DOHH2 (cell line): ENCODE measurements at regions not wholly inside any gene's neighbourhood (a gene's known extent, or its start where the extent isn't known, plus 50 kb on each side); places are given as distances from the start of the nearest gene placed in this dataset.
"Not testable (repeated sequence)": the region's sequence is repeated elsewhere in the genome, so short reads cannot be mapped to it uniquely, and the experiment has no call there.

Experiments
- H3F3A ChIP-seq: fragments of 200-600 bp; sonication (generic), shearing (Covaris generic); 2 replicates; pipeline ENCODE4 v1.6.0; 2016; ENCODE audit warnings: antibody characterized with exemption, mild to moderate bottlenecking; ENCODE audit not compliant: control insufficient read depth, insufficient read depth
- H3K27ac ChIP-seq: fragments of 200-600 bp; sonication (generic); 2 replicates; pipeline ENCODE4 v1.5.1; 2014; ENCODE audit warnings: low read depth, mild to moderate bottlenecking, low read length, moderate library complexity
- H3K27me3 ChIP-seq: fragments of 200-600 bp; sonication (generic); 2 replicates; pipeline ENCODE4 v1.6.1; 2014; ENCODE audit warnings: mild to moderate bottlenecking, low read length, mixed read lengths; ENCODE audit not compliant: control insufficient read depth
- H3K36me3 ChIP-seq: fragments of 200-600 bp; sonication (generic); 2 replicates; pipeline ENCODE4 v1.6.1; 2014; ENCODE audit warnings: mild to moderate bottlenecking, low read length, moderate library complexity, mixed read lengths; ENCODE audit not compliant: control insufficient read depth
- H3K4me1 ChIP-seq: fragments of 200-600 bp; sonication (generic); 2 replicates; pipeline ENCODE4 v1.6.1; 2014; ENCODE audit warnings: mild to moderate bottlenecking, low read length, mixed read lengths; ENCODE audit not compliant: control insufficient read depth
- H3K4me2 ChIP-seq: fragments of 200-600 bp; sonication (generic); 2 replicates; pipeline ENCODE4 v1.6.0; 2014; ENCODE audit warnings: mild to moderate bottlenecking, low read length, moderate library complexity
- H3K4me3 ChIP-seq: fragments of 200-600 bp; sonication (generic); 2 replicates; pipeline ENCODE4 v1.5.1; 2014; ENCODE audit warnings: mild to moderate bottlenecking, low read length, mixed read lengths
- H3K79me2 ChIP-seq: fragments of 200-600 bp; sonication (generic); 2 replicates; pipeline ENCODE4 v1.6.1; 2014; ENCODE audit warnings: mild to moderate bottlenecking, low read length, mixed read lengths; ENCODE audit not compliant: control insufficient read depth
- H3K9me2 ChIP-seq: fragments of 200-600 bp; sonication (generic); replicated peaks from 2 replicates; pipeline ENCODE4 v1.6.1; 2014; ENCODE audit warnings: mild to moderate bottlenecking, low read length, mixed read lengths; ENCODE audit not compliant: control insufficient read depth
- H3K9me3 ChIP-seq: fragments of 200-600 bp; sonication (generic); 2 replicates; pipeline ENCODE4 v1.6.1; 2014; ENCODE audit warnings: antibody characterized with exemption, low read length, mixed read lengths; ENCODE audit not compliant: control insufficient read depth, insufficient read depth
- H4K20me1 ChIP-seq: fragments of 200-600 bp; sonication (generic); 2 replicates; pipeline ENCODE4 v1.6.0; 2014; ENCODE audit warnings: low read depth, mild to moderate bottlenecking, antibody characterized with exemption, low read length, moderate library complexity; ENCODE audit not compliant: control insufficient read depth, insufficient read depth
- EZH2phosphoT487 ChIP-seq: fragments of 200-600 bp; sonication (generic); IDR thresholded peaks from 2 replicates; pipeline ENCODE4 v1.6.1; 2017; ENCODE audit warnings: borderline replicate concordance, mild to moderate bottlenecking, antibody characterized with exemption, low read length, moderate library complexity, mixed read lengths
- TF ChIP-seq, protein P1 (sequence below): fragments of 200-600 bp; sonication (generic); IDR thresholded peaks from one replicate; pipeline ENCODE4 v1.5.1; 2014; ENCODE audit warnings: antibody characterized with exemption, mild to moderate bottlenecking, low read depth, low read length; ENCODE audit not compliant: poor library complexity, severe bottlenecking

DNA sequence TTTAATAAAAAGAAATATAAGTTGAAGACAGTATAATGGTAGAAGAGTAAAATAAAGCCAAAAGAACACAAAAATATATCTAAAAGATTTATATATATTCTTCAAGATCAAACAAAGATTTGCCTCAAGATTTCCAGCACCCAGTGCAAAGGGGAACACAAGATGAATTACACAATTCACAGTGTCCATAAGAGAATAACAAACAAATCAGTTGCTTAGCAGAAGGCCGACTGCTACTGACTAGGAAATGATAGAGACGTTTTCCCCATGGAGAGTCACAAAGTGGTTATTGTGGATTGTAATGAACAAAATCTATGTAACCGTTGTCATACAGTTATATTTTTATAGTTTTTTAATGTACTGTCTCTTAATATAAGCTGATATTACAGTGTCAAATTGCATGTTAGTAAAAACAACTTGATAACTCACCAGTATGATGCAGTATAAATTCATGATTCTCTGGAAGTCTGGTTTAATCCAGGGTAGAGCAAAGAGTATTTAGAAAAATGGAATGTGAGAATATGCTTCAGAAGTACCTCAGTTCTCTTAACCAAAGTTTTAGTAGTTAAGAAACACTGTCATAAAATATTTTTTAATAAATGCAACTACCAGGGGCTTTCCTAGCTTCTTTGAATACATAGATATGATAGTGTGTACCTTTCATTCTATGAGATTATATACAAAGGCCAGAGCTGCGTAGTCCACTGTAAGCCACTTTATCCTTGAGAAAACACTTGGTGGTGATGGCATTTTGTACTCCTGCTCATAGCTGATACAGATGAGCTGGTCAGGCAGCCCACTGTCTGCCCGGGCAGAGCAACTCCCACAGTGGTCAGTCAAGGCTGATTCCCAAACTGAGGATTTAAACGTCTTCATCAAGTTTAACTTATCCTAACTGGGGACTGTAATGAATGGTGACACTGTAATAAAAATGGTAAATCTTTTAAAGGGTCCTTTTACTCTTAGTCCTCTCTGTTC lies 180.5 kb upstream of the DTNA start:
- H3F3A ChIP-seq: no peaks in the 10 kb centered on the region
- H3K4me3 ChIP-seq: no peak overlapping the region
- H3K4me1 ChIP-seq: no peaks in the 10 kb centered on the region
- no peaks in the 10 kb centered on the region for H3K9me2 ChIP-seq
- H3K27ac ChIP-seq: no peak overlapping the region
- no peak overlapping the region for H3K4me2 ChIP-seq
- no peaks in the 10 kb centered on the region for H3K36me3 ChIP-seq
- TF ChIP-seq EZH2phosphoT487: no peak
- TF ChIP-seq, protein P1, sequence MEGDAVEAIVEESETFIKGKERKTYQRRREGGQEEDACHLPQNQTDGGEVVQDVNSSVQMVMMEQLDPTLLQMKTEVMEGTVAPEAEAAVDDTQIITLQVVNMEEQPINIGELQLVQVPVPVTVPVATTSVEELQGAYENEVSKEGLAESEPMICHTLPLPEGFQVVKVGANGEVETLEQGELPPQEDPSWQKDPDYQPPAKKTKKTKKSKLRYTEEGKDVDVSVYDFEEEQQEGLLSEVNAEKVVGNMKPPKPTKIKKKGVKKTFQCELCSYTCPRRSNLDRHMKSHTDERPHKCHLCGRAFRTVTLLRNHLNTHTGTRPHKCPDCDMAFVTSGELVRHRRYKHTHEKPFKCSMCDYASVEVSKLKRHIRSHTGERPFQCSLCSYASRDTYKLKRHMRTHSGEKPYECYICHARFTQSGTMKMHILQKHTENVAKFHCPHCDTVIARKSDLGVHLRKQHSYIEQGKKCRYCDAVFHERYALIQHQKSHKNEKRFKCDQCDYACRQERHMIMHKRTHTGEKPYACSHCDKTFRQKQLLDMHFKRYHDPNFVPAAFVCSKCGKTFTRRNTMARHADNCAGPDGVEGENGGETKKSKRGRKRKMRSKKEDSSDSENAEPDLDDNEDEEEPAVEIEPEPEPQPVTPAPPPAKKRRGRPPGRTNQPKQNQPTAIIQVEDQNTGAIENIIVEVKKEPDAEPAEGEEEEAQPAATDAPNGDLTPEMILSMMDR: no peak
- no peaks in the 10 kb centered on the region for H3K79me2 ChIP-seq
- no peaks in the 10 kb centered on the region for H4K20me1 ChIP-seq
- H3K9me3 ChIP-seq: no peaks in the 10 kb centered on the region
- no peaks in the 10 kb centered on the region for H3K27me3 ChIP-seq

DNA sequence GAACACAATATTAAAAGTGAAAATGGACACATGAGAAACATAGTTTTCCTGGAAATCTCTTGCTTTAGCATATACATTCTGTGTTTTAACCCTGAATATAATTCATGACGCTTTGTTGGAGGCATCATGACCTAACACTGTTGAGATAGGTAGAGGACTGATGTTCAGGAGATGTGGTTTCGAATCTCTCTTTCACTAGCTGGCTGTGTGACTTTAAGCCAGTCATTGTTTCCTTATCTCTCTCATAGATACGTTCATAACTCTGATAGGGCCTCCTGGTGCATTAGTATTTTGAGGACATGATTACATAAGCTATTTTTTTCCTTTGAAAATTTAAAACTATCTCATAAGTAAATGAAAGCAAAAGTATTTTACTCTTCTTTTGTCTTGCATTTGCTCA lies 179.0 kb upstream of the DTNA start:
- H3K9me3 ChIP-seq: no peaks in the 10 kb centered on the region
- H3F3A ChIP-seq: no peaks in the 10 kb centered on the region
- H4K20me1 ChIP-seq: no peaks in the 10 kb centered on the region
- H3K4me2 ChIP-seq: no peak overlapping the region
- H3K27ac ChIP-seq: no peak overlapping the region
- no peaks in the 10 kb centered on the region for H3K9me2 ChIP-seq
- H3K27me3 ChIP-seq: no peaks in the 10 kb centered on the region
- H3K79me2 ChIP-seq: no peaks in the 10 kb centered on the region
- no peaks in the 10 kb centered on the region for H3K4me1 ChIP-seq
- no peaks in the 10 kb centered on the region for H3K36me3 ChIP-seq
- TF ChIP-seq, protein P1: no peak
- TF ChIP-seq EZH2phosphoT487: no peak
- no peak overlapping the region for H3K4me3 ChIP-seq

DNA sequence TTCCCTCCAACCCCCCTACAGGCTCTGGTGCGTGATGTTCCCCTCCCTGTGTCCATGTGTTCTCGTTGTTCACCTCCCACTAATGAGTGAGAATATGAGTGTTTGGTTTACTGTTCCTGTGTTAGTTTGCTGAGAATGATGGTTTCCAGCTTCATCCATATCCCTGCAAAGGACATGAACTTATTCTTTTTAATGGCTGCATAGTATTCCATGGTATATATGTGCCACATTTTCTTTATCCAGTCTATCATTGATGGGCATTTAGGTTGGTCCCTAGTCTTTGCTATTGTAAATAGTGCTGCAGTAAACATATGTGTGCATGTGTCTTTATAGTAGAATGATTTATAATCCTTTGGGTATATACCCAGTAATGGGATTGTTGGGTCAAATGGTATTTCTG lies 175.5 kb upstream of the DTNA start:
- not testable (repeated sequence) for H3K79me2 ChIP-seq, H3K4me1 ChIP-seq, H3K4me2 ChIP-seq, H3K4me3 ChIP-seq, H3K27ac ChIP-seq, H3K27me3 ChIP-seq, H3K9me2 ChIP-seq, H3K9me3 ChIP-seq, H4K20me1 ChIP-seq, H3F3A ChIP-seq, H3K36me3 ChIP-seq

DNA sequence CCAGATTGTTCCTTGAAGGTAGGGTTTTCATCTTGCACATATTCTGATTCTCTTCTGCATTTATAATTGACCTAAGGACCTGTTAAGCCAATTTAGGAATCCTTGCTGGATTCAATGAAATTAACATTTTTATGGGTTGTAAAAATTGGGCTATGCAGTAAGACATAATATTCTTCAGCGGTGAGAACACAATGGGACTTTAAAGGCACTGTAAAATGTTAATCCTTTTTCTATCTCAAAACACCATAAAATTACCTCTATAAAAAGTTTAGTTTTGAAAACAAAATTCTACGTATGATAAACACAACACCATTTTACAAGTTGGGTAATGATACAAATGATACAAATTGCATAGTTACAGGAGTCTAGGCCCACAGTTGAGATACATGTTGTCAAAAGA lies 169.2 kb upstream of the DTNA start:
- Histone ChIP-seq H4K20me1 (no peaks in the 10 kb centered on the region), H3K9me2 (no peaks in the 10 kb centered on the region), H3K9me3 (no peaks in the 10 kb centered on the region), H3K27me3 (no peaks in the 10 kb centered on the region), H3K4me3 (no peak overlapping the region), H3K36me3 (no peaks in the 10 kb centered on the region), H3K4me1 (no peaks in the 10 kb centered on the region), H3K79me2 (no peaks in the 10 kb centered on the region), H3F3A (no peaks in the 10 kb centered on the region), H3K4me2 (no peak overlapping the region), H3K27ac (no peak overlapping the region)
- TF ChIP-seq EZH2phosphoT487: no peak
- TF ChIP-seq, protein P1: no peak
